Neural cell (in vitro differentiated cells): ENCODE measurements at regions not wholly inside any gene's neighbourhood (a gene's known extent, or its start where the extent isn't known, plus 50 kb on each side); places are given as distances from the start of the nearest gene placed in this dataset.

Experiments
- H2AFZ ChIP-seq: fragments of 200-600, 300-800 bp; sonication (generic), shearing (Covaris generic); 2 replicates; pipeline ENCODE4 v1.6.0; 2014; ENCODE audit warnings: low read depth, mild to moderate bottlenecking, antibody characterized with exemption, low read length, moderate library complexity
- H3F3A ChIP-seq: fragments of 200-600 bp; shearing (Covaris generic); 2 replicates; pipeline ENCODE4 v1.6.1; 2016; ENCODE audit warnings: mild to moderate bottlenecking, moderate library complexity, mixed read lengths, antibody characterized with exemption, low read length; ENCODE audit not compliant: insufficient read depth, poor library complexity, severe bottlenecking
- H3K27ac ChIP-seq: fragments of 200-600, 300-800 bp; sonication (generic), shearing (Covaris generic); 2 replicates; pipeline ENCODE4 v1.5.1; 2014; ENCODE audit warnings: mild to moderate bottlenecking, low read length, moderate library complexity
- H3K27me3 ChIP-seq: fragments of 300-800, 200-600 bp; sonication (generic), shearing (Covaris generic); 2 replicates; pipeline ENCODE4 v1.6.0; 2014; ENCODE audit warnings: mild to moderate bottlenecking, low read depth, low read length, moderate library complexity; ENCODE audit not compliant: insufficient read depth
- H3K36me3 ChIP-seq: fragments of 300-800, 200-600 bp; sonication (generic), shearing (Covaris generic); 2 replicates; pipeline ENCODE4 v1.5.1; 2014; ENCODE audit warnings: mild to moderate bottlenecking, antibody characterized with exemption, low read length, moderate library complexity; ENCODE audit not compliant: insufficient read depth
- H3K4me2 ChIP-seq: fragments of 300-800, 200-600 bp; sonication (generic), shearing (Covaris generic); 2 replicates; pipeline ENCODE4 v1.6.0; 2014; ENCODE audit warnings: mild to moderate bottlenecking, low read length
- H3K4me3 ChIP-seq: fragments of 300-800, 200-600 bp; sonication (generic), shearing (Covaris generic); 2 replicates; pipeline ENCODE4 v1.5.1; 2014; ENCODE audit warnings: mild to moderate bottlenecking, low read length, moderate library complexity
- H3K79me2 ChIP-seq: fragments of 200-600 bp; shearing (Covaris generic); replicated peaks from 2 replicates; pipeline ENCODE4 v1.6.0; 2014; ENCODE audit warnings: mild to moderate bottlenecking, low read length, moderate library complexity; ENCODE audit not compliant: insufficient read depth
- H3K9ac ChIP-seq: fragments of 300-800, 200-600 bp; sonication (generic), shearing (Covaris generic); 2 replicates; pipeline ENCODE4 v1.6.1; 2016; ENCODE audit warnings: mild to moderate bottlenecking, low read length, mixed read lengths
- H3K9me2 ChIP-seq: fragments of 200-600 bp; shearing (Covaris generic); 2 replicates; pipeline ENCODE4 v1.6.1; 2016; ENCODE audit warnings: mild to moderate bottlenecking, low read length, mixed read lengths; ENCODE audit not compliant: insufficient read depth
- H3K9me3 ChIP-seq: fragments of 200-600, 300-800 bp; sonication (generic), shearing (Covaris generic); 2 replicates; pipeline ENCODE4 v1.6.1; 2016; ENCODE audit warnings: mild to moderate bottlenecking, mixed run types, low read length, moderate library complexity, mixed read lengths
- H4K20me1 ChIP-seq: fragments of 200-600 bp; shearing (Covaris generic); 2 replicates; pipeline ENCODE4 v1.6.1; 2016; ENCODE audit warnings: mild to moderate bottlenecking, mixed run types; ENCODE audit not compliant: insufficient read depth
- EP300 ChIP-seq: fragments of 450-650 bp; conservative IDR thresholded peaks from 2 replicates; pipeline ENCODE4 v1.6.1; 2014; ENCODE audit warnings: antibody characterized with exemption, mild to moderate bottlenecking, moderate library complexity; ENCODE audit not compliant: poor library complexity, severe bottlenecking
- EZH2 ChIP-seq: fragments of 200-600, 300-800 bp; shearing (Covaris generic), sonication (generic); IDR thresholded peaks from 2 replicates; pipeline ENCODE4 v1.6.1; 2014; ENCODE audit warnings: antibody characterized with exemption, low read length, borderline replicate concordance, mild to moderate bottlenecking; ENCODE audit not compliant: insufficient read depth, poor library complexity, severe bottlenecking
- MXI1 ChIP-seq: fragments of 450-650 bp; conservative IDR thresholded peaks from 2 replicates; pipeline ENCODE4 v1.6.1; 2014; ENCODE audit warnings: antibody characterized with exemption, mild to moderate bottlenecking; ENCODE audit not compliant: poor library complexity, severe bottlenecking
- POLR2AphosphoS5 ChIP-seq: IDR thresholded peaks from 2 replicates; pipeline ENCODE4 v1.6.1; 2012
- RAD21 ChIP-seq: fragments of 450-650 bp; conservative IDR thresholded peaks from 2 replicates; pipeline ENCODE4 v1.6.1; 2014; ENCODE audit warnings: antibody characterized with exemption, mild to moderate bottlenecking, moderate library complexity
- SMC3 ChIP-seq: fragments of 450-650 bp; conservative IDR thresholded peaks from 2 replicates; pipeline ENCODE4 v1.6.1; 2014; ENCODE audit warnings: antibody characterized with exemption, mild to moderate bottlenecking, moderate library complexity; ENCODE audit not compliant: poor library complexity
- TAF1 ChIP-seq: IDR thresholded peaks from 2 replicates; pipeline ENCODE4 v1.6.1; 2012; ENCODE audit warnings: low read depth
- TF ChIP-seq, protein P1 (sequence below): IDR thresholded peaks from 2 replicates; pipeline ENCODE4 v1.6.1; 2012; ENCODE audit warnings: borderline replicate concordance
- TF ChIP-seq, protein P2 (sequence below): fragments of 450-650 bp; IDR thresholded peaks from 2 replicates; pipeline ENCODE4 v1.5.1; 2014; ENCODE audit warnings: antibody characterized with exemption, mild to moderate bottlenecking, moderate library complexity; ENCODE audit not compliant: poor library complexity, severe bottlenecking

DNA sequence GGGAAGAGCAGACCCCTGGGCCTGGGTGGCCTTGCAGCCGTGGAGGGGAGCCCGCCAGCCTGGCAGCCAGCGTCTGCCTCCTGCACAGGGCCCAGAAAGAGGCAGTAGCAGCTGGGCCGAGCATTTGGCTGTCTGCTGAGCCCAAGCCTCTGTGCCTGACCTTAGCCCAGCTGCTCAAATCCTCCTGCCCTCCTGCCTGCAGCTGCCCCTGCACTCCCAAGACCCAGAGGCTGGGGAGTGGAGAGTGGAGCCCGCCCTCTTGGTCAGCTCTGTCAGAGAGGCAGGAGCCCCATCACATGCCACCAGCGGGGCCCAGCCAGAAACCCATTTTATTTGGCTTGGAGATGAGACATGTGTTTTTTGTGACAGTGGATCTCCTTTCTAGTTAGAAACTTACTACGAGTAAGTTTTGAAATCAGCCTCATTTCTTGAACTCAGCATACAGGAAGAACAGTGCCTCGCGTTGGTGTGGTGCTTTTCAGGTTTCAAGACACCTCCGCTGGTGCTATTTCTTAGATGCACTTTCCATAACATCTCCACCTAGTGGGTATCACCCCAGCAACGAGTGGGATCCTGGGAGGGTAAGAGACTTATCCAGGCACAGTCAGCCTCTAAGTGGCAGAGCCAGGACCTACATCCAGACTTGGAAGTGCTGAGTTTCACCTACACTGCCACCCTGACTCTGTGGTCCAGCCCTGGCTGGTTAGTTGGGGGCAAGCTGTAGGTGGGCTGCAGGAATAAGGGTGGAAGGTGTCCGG, 477.1 kb downstream of the RPS24 start:
- no peak overlapping the region for H3K9ac ChIP-seq
- H2AFZ ChIP-seq = no peak overlapping the region
- no peaks in the 10 kb centered on the region for H4K20me1 ChIP-seq
- no peaks in the 10 kb centered on the region for H3K27me3 ChIP-seq
- H3F3A ChIP-seq = no peaks in the 10 kb centered on the region
- H3K79me2 ChIP-seq = no peaks in the 10 kb centered on the region
- H3K4me2 ChIP-seq = no peak overlapping the region
- no peaks in the 10 kb centered on the region for H3K36me3 ChIP-seq
- no peak overlapping the region for H3K27ac ChIP-seq
- H3K4me3 ChIP-seq = no peak overlapping the region
- TF ChIP-seq POLR2AphosphoS5 (no peak), MXI1 (no peak), EZH2 (no peak), SMC3 (no peak), RAD21 (no peak), TAF1 (no peak), EP300 (no peak)
- TF ChIP-seq, protein P1, sequence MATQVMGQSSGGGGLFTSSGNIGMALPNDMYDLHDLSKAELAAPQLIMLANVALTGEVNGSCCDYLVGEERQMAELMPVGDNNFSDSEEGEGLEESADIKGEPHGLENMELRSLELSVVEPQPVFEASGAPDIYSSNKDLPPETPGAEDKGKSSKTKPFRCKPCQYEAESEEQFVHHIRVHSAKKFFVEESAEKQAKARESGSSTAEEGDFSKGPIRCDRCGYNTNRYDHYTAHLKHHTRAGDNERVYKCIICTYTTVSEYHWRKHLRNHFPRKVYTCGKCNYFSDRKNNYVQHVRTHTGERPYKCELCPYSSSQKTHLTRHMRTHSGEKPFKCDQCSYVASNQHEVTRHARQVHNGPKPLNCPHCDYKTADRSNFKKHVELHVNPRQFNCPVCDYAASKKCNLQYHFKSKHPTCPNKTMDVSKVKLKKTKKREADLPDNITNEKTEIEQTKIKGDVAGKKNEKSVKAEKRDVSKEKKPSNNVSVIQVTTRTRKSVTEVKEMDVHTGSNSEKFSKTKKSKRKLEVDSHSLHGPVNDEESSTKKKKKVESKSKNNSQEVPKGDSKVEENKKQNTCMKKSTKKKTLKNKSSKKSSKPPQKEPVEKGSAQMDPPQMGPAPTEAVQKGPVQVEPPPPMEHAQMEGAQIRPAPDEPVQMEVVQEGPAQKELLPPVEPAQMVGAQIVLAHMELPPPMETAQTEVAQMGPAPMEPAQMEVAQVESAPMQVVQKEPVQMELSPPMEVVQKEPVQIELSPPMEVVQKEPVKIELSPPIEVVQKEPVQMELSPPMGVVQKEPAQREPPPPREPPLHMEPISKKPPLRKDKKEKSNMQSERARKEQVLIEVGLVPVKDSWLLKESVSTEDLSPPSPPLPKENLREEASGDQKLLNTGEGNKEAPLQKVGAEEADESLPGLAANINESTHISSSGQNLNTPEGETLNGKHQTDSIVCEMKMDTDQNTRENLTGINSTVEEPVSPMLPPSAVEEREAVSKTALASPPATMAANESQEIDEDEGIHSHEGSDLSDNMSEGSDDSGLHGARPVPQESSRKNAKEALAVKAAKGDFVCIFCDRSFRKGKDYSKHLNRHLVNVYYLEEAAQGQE = no peak
- TF ChIP-seq, protein P2, sequence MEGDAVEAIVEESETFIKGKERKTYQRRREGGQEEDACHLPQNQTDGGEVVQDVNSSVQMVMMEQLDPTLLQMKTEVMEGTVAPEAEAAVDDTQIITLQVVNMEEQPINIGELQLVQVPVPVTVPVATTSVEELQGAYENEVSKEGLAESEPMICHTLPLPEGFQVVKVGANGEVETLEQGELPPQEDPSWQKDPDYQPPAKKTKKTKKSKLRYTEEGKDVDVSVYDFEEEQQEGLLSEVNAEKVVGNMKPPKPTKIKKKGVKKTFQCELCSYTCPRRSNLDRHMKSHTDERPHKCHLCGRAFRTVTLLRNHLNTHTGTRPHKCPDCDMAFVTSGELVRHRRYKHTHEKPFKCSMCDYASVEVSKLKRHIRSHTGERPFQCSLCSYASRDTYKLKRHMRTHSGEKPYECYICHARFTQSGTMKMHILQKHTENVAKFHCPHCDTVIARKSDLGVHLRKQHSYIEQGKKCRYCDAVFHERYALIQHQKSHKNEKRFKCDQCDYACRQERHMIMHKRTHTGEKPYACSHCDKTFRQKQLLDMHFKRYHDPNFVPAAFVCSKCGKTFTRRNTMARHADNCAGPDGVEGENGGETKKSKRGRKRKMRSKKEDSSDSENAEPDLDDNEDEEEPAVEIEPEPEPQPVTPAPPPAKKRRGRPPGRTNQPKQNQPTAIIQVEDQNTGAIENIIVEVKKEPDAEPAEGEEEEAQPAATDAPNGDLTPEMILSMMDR = no peak
- H3K9me2 ChIP-seq = no peaks in the 10 kb centered on the region
- no peaks in the 10 kb centered on the region for H3K9me3 ChIP-seq

DNA sequence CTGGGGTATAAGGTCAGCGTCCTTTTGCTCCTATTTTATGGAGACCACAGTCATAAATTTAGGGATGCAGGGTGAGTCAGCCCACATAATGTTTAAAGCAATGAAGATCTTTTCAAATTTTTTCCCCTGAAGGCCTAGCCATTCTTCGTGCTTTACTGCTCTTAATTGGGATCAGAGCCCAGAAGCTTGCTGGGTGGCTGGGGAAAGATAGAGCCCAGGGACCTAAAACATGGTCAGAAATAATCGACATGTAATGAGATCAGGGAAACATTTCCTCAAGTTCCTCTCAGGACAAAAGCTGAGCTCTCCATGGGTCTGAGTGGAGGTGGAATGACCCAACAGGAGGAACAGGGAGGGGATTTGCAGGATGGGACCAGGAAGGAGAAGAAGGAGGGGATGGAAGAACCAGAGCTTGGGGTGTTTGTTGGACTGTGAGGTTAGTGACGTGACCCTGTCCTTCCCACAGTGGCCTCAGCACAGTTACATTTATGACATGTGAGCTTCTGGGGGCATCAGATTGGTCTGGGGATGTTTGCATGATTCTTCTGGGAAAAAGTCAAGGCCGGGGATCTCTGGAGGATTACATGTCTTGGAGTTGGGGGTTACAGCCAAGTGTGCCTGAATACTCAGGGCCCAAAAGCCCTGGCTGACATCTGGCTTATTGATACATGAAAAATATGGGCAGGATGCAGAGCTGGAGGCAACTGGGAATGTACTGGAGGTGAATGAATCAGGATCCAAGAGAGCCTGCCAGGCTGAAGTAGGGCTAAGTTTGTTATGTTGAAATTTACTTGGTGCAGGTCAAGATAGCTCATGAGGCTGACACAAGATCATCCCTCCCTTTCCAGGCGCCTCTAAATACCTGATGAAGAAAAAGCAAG, 477.9 kb downstream of the RPS24 start:
- Histone ChIP-seq H3K27ac (no peak overlapping the region), H3K36me3 (no peaks in the 10 kb centered on the region), H4K20me1 (no peaks in the 10 kb centered on the region), H2AFZ (no peak overlapping the region), H3K79me2 (no peaks in the 10 kb centered on the region), H3F3A (no peaks in the 10 kb centered on the region), H3K4me3 (no peak overlapping the region), H3K4me2 (no peak overlapping the region), H3K9ac (no peak overlapping the region), H3K27me3 (no peaks in the 10 kb centered on the region), H3K9me3 (no peaks in the 10 kb centered on the region), H3K9me2 (no peaks in the 10 kb centered on the region)
- TF ChIP-seq, protein P2 = no peak
- no peak for TF ChIP-seq MXI1
- TF ChIP-seq EP300 = no peak
- no peak for TF ChIP-seq TAF1
- no peak for TF ChIP-seq RAD21
- no peak for TF ChIP-seq SMC3
